ENCODE measurements at regions not wholly inside any gene's neighbourhood (a gene's known extent, or its start where the extent isn't known, plus 50 kb on each side); places are given as distances from the start of the nearest gene placed in this dataset.

DNA sequence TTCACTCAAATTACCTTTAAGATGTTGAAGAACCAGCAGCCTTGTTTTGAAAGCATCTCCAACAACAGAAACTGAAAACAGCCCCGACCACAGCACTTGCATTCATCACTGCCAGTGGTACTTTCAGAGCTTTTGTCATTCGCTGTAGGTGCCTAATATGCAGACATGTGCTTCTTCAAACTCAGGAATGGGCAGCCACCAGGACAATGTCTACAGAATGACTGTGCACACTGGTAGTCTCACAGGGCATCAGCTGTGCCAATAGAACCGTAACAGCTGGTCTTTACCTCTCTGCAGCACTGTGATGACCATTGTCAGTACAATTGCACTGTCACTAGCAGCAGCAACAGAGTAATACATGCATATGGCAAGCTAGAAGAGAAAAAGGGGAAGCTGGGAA is 1149.7 kb downstream of the STPG2 start:
- Histone ChIP-seq H3K9me3 (ENCODE audit: low read depth, low read length) (no peaks in the 10 kb centered on the region), H2AFZ (ENCODE audit: low read length) (no peak overlapping the region), H3K4me3 (ENCODE audit: insufficient read depth, low read length) (no peak overlapping the region), H3K4me1 (ENCODE audit: insufficient read depth, low read length) (no peaks in the 10 kb centered on the region), H3K36me3 (ENCODE audit: insufficient read depth, low read length) (no peaks in the 10 kb centered on the region), H3K4me2 (ENCODE audit: insufficient read depth, low read length) (no peak overlapping the region), H3K79me2 (ENCODE audit: insufficient read depth, low read length) (no peaks in the 10 kb centered on the region), H3K27me3 (ENCODE audit: insufficient read depth, low read length) (no peaks in the 10 kb centered on the region), H4K20me1 (ENCODE audit: insufficient read depth, low read length) (no peaks in the 10 kb centered on the region), H3K27ac (ENCODE audit: low read depth, low read length) (no peak overlapping the region)
- TF ChIP-seq, protein P1, sequence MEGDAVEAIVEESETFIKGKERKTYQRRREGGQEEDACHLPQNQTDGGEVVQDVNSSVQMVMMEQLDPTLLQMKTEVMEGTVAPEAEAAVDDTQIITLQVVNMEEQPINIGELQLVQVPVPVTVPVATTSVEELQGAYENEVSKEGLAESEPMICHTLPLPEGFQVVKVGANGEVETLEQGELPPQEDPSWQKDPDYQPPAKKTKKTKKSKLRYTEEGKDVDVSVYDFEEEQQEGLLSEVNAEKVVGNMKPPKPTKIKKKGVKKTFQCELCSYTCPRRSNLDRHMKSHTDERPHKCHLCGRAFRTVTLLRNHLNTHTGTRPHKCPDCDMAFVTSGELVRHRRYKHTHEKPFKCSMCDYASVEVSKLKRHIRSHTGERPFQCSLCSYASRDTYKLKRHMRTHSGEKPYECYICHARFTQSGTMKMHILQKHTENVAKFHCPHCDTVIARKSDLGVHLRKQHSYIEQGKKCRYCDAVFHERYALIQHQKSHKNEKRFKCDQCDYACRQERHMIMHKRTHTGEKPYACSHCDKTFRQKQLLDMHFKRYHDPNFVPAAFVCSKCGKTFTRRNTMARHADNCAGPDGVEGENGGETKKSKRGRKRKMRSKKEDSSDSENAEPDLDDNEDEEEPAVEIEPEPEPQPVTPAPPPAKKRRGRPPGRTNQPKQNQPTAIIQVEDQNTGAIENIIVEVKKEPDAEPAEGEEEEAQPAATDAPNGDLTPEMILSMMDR (IDR thresholded peaks at IDR 0.05; ENCODE audit: extremely low read depth, low read depth, low read length): no peak
- DNase-seq (ENCODE audit: insufficient read length, low spot score, missing footprints): no peak

GRCh38 chr4:97003715-97004114 is 1139.6 kb downstream of the STPG2 start:
- H3K27ac ChIP-seq (ENCODE audit: low read depth, low read length): no peak overlapping the region
- H3K4me1 ChIP-seq (ENCODE audit: insufficient read depth, low read length): no peaks in the 10 kb centered on the region
- TF ChIP-seq, protein P1 (IDR thresholded peaks at IDR 0.05; ENCODE audit: extremely low read depth, low read depth, low read length): no peak
- H3K27me3 ChIP-seq (ENCODE audit: insufficient read depth, low read length): no peaks in the 10 kb centered on the region
- H4K20me1 ChIP-seq (ENCODE audit: insufficient read depth, low read length): no peaks in the 10 kb centered on the region
- no peak for DNase-seq (ENCODE audit: insufficient read length, low spot score, missing footprints)
- no peaks in the 10 kb centered on the region for H3K79me2 ChIP-seq (ENCODE audit: insufficient read depth, low read length)
- H3K4me2 ChIP-seq (ENCODE audit: insufficient read depth, low read length): no peak overlapping the region
- H3K36me3 ChIP-seq (ENCODE audit: insufficient read depth, low read length): no peaks in the 10 kb centered on the region
- H3K4me3 ChIP-seq (ENCODE audit: insufficient read depth, low read length): no peak overlapping the region
- H3K9me3 ChIP-seq (ENCODE audit: low read depth, low read length): peaks cover 4% of the 10 kb centered on the region
- no peak overlapping the region for H2AFZ ChIP-seq (ENCODE audit: low read length)

DNA sequence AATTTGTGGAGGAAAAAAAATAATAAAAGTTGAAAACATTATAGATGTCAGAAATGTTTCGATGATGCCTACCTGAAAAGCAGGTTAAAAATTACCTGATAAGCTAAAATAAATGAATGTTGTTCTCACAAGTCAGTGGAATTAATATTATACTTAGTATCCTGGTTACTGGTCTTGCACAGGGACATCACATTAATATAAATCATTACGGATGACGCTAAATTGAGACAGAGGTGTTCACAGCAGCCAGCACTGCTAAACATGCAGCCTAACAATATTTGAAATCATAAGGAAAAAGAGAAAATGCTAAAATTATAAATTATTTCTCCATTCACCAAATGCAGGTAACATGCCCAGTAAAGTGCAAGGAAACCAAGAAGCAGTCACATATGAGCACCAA is 1130.0 kb downstream of the STPG2 start:
- no peaks in the 10 kb centered on the region for H4K20me1 ChIP-seq (ENCODE audit: insufficient read depth, low read length)
- TF ChIP-seq, protein P1 (IDR thresholded peaks at IDR 0.05; ENCODE audit: extremely low read depth, low read depth, low read length): no peak
- H3K27ac ChIP-seq (ENCODE audit: low read depth, low read length): no peak overlapping the region
- DNase-seq (ENCODE audit: insufficient read length, low spot score, missing footprints): no peak
- H3K4me1 ChIP-seq (ENCODE audit: insufficient read depth, low read length): no peaks in the 10 kb centered on the region
- H3K4me2 ChIP-seq (ENCODE audit: insufficient read depth, low read length): no peak overlapping the region
- no peak overlapping the region for H3K4me3 ChIP-seq (ENCODE audit: insufficient read depth, low read length)
- no peaks in the 10 kb centered on the region for H3K79me2 ChIP-seq (ENCODE audit: insufficient read depth, low read length)
- H3K36me3 ChIP-seq (ENCODE audit: insufficient read depth, low read length): no peaks in the 10 kb centered on the region
- no peak overlapping the region for H2AFZ ChIP-seq (ENCODE audit: low read length)
- no peaks in the 10 kb centered on the region for H3K27me3 ChIP-seq (ENCODE audit: insufficient read depth, low read length)
- peaks cover 3% of the 10 kb centered on the region for H3K9me3 ChIP-seq (ENCODE audit: low read depth, low read length)

- Histone ChIP-seq H3K4me1 (ENCODE audit: insufficient read depth, low read length) (no peaks in the 10 kb centered on the region), H3K9me3 (ENCODE audit: low read depth, low read length) (peaks cover 3% of the 10 kb centered on the region), H3K4me3 (ENCODE audit: insufficient read depth, low read length) (no peak overlapping the region), H3K27ac (ENCODE audit: low read depth, low read length) (no peak overlapping the region), H3K79me2 (ENCODE audit: insufficient read depth, low read length) (no peaks in the 10 kb centered on the region), H2AFZ (ENCODE audit: low read length) (no peak overlapping the region), H4K20me1 (ENCODE audit: insufficient read depth, low read length) (no peaks in the 10 kb centered on the region), H3K36me3 (ENCODE audit: insufficient read depth, low read length) (no peaks in the 10 kb centered on the region), H3K4me2 (ENCODE audit: insufficient read depth, low read length) (no peak overlapping the region), H3K27me3 (ENCODE audit: insufficient read depth, low read length) (no peaks in the 10 kb centered on the region)
- TF ChIP-seq, protein P1 (IDR thresholded peaks at IDR 0.05; ENCODE audit: extremely low read depth, low read depth, low read length): no peak
- DNase-seq (ENCODE audit: insufficient read length, low spot score, missing footprints): no peak
These were observed 1129.6 kb downstream of the STPG2 start for GRCh38 chr4:97013711-97014110.
